H9 (cell line): ENCODE measurements at regions not wholly inside any gene's neighbourhood (a gene's known extent, or its start where the extent isn't known, plus 50 kb on each side); places are given as distances from the start of the nearest gene placed in this dataset.

Experiments used
- DNase-seq: peaks from one replicate; pipeline ENCODE4 v3.0.0-alpha.2; 2017
- H2AFZ ChIP-seq: one replicate; pipeline ENCODE4 v1.6.1; 2013; ENCODE audit warnings: mild to moderate bottlenecking, low read length, control low read depth, moderate library complexity
- H2AK5ac ChIP-seq: 2 replicates; pipeline ENCODE4 v1.6.1; 2013; ENCODE audit warnings: low read length, control low read depth, mixed read lengths; ENCODE audit not compliant: insufficient read length
- H2BK120ac ChIP-seq: one replicate; pipeline ENCODE4 v1.6.1; 2013; ENCODE audit warnings: low read depth, mild to moderate bottlenecking, low read length, control low read depth, inconsistent platforms; ENCODE audit not compliant: poor library complexity, severe bottlenecking
- H2BK12ac ChIP-seq: 2 replicates; pipeline ENCODE4 v1.6.1; 2013; ENCODE audit warnings: low read length, control low read depth, mixed read lengths, low read depth; ENCODE audit not compliant: insufficient read length
- H2BK15ac ChIP-seq: 2 replicates; pipeline ENCODE4 v1.6.1; 2013; ENCODE audit warnings: low read depth, low read length, control low read depth
- H2BK20ac ChIP-seq: one replicate; pipeline ENCODE4 v1.6.1; 2013; ENCODE audit warnings: low read depth, mild to moderate bottlenecking, low read length, control low read depth, inconsistent platforms; ENCODE audit not compliant: poor library complexity, severe bottlenecking
- H2BK5ac ChIP-seq: 2 replicates; pipeline ENCODE4 v1.6.1; 2013; ENCODE audit warnings: low read length, control low read depth, mixed read lengths; ENCODE audit not compliant: insufficient read length
- H3K14ac ChIP-seq: 2 replicates; pipeline ENCODE4 v1.6.1; 2013; ENCODE audit warnings: low read length, control low read depth; ENCODE audit not compliant: insufficient read depth
- H3K18ac ChIP-seq: 2 replicates; pipeline ENCODE4 v1.6.1; 2013; ENCODE audit warnings: low read depth, mild to moderate bottlenecking, mixed read lengths, low read length, control low read depth; ENCODE audit not compliant: insufficient read length
- H3K23ac ChIP-seq: 2 replicates; pipeline ENCODE4 v1.6.1; 2013; ENCODE audit warnings: low read length, control low read depth, mixed read lengths, low read depth; ENCODE audit not compliant: insufficient read length
- H3K23me2 ChIP-seq: 2 replicates; pipeline ENCODE4 v1.6.1; 2013; ENCODE audit warnings: low read depth, mild to moderate bottlenecking, mixed read lengths, low read length, control low read depth; ENCODE audit not compliant: insufficient read length, poor library complexity, severe bottlenecking
- H3K27ac ChIP-seq: 2 replicates; pipeline ENCODE4 v1.5.1; 2013; ENCODE audit warnings: low read length, control low read depth, mixed read lengths, low read depth; ENCODE audit not compliant: insufficient read length
- H3K27me3 ChIP-seq: 2 replicates; pipeline ENCODE4 v1.6.1; 2013; ENCODE audit warnings: low read length, control low read depth, inconsistent platforms; ENCODE audit not compliant: insufficient read depth
- H3K4ac ChIP-seq: 2 replicates; pipeline ENCODE4 v1.6.1; 2013; ENCODE audit warnings: low read depth, mild to moderate bottlenecking, control low read depth, inconsistent platforms, low read length, moderate library complexity
- H3K4me1 ChIP-seq: 2 replicates; pipeline ENCODE4 v1.6.1; 2013; ENCODE audit warnings: low read length, control low read depth, inconsistent platforms; ENCODE audit not compliant: insufficient read depth
- H3K4me2 ChIP-seq: 2 replicates; pipeline ENCODE4 v1.6.1; 2013; ENCODE audit warnings: low read length, control low read depth, mixed read lengths; ENCODE audit not compliant: insufficient read length, insufficient read depth
- H3K56ac ChIP-seq: 2 replicates; pipeline ENCODE4 v1.6.1; 2013; ENCODE audit warnings: low read depth, mild to moderate bottlenecking, mixed read lengths, low read length, control low read depth; ENCODE audit not compliant: insufficient read length
- H3K79me1 ChIP-seq: 2 replicates; pipeline ENCODE4 v1.6.1; 2013; ENCODE audit warnings: low read depth, mild to moderate bottlenecking, moderate library complexity, low read length, control low read depth, inconsistent platforms; ENCODE audit not compliant: insufficient read depth, poor library complexity, severe bottlenecking
- H3K79me2 ChIP-seq: 2 replicates; pipeline ENCODE4 v1.6.1; 2013; ENCODE audit warnings: low read length, control low read depth, inconsistent platforms; ENCODE audit not compliant: insufficient read depth
- H3K9ac ChIP-seq: 2 replicates; pipeline ENCODE4 v1.6.1; 2013; ENCODE audit warnings: low read length, control low read depth, mixed read lengths; ENCODE audit not compliant: insufficient read length; ENCODE audit errors: extremely low read depth
- H3K9me3 ChIP-seq: one replicate; pipeline ENCODE4 v1.6.1; 2013; ENCODE audit warnings: low read depth, low read length, inconsistent platforms; ENCODE audit not compliant: control insufficient read depth
- H3T11ph ChIP-seq: one replicate; pipeline ENCODE4 v1.6.1; 2013; ENCODE audit warnings: mild to moderate bottlenecking, low read length, control low read depth, inconsistent platforms
- H4K20me1 ChIP-seq: one replicate; pipeline ENCODE4 v1.6.1; 2013; ENCODE audit not compliant: control insufficient read depth, insufficient read length, insufficient read depth
- H4K5ac ChIP-seq: 2 replicates; pipeline ENCODE4 v1.6.1; 2013; ENCODE audit warnings: low read depth, mild to moderate bottlenecking, mixed read lengths, low read length, control low read depth; ENCODE audit not compliant: insufficient read length
- H4K8ac ChIP-seq: replicated peaks from 2 replicates; pipeline ENCODE4 v1.6.1; 2013; ENCODE audit warnings: low read length, control low read depth, mixed read lengths, low read depth; ENCODE audit not compliant: insufficient read length
- H4K91ac ChIP-seq: 2 replicates; pipeline ENCODE4 v1.6.1; 2013; ENCODE audit warnings: low read depth, mild to moderate bottlenecking, moderate library complexity, mixed read lengths, low read length, control low read depth; ENCODE audit not compliant: insufficient read length
- H3K27ac Mint-ChIP-seq, 3 experiments: 2 replicates in 2 of 3; 3 replicates in 1 of 3; pipeline ENCODE4 v1.8.0; 2020 to 2021; ENCODE audit warnings: mixed read lengths in 3 of 3, mild to moderate bottlenecking in 1 of 3, moderate library complexity in 1 of 3
- H3K27me3 Mint-ChIP-seq: 2 replicates; pipeline ENCODE4 v1.8.0; 2021; ENCODE audit warnings: low read depth, mild to moderate bottlenecking, moderate library complexity, mixed read lengths
- H3K36me3 Mint-ChIP-seq, 3 experiments: 2 replicates in 2 of 3; 3 replicates in 1 of 3; pipeline ENCODE4 v1.8.0; 2020 to 2021; ENCODE audit warnings: low read depth in 3 of 3, mixed read lengths in 3 of 3; ENCODE audit not compliant: insufficient read depth in 1 of 3
- H3K4me1 Mint-ChIP-seq, 2 experiments: 2 replicates each; pipeline ENCODE4 v1.8.0; 2020; ENCODE audit warnings: mixed read lengths in 2 of 2
- H3K4me3 Mint-ChIP-seq, 2 experiments: 2 replicates in 1 of 2; 3 replicates in 1 of 2; pipeline ENCODE4 v1.8.0; 2020 to 2021; ENCODE audit warnings: mild to moderate bottlenecking in 2 of 2, mixed read lengths in 2 of 2, moderate library complexity in 1 of 2
- H3K9me3 Mint-ChIP-seq, 2 experiments: 2 replicates in 1 of 2; 3 replicates in 1 of 2; pipeline ENCODE4 v1.8.0; 2020; ENCODE audit warnings: mild to moderate bottlenecking in 2 of 2, mixed read lengths in 2 of 2, moderate library complexity in 1 of 2
- WGBS: extraction: QIAGEN DNeasy Blood & Tissue Kit; methylation state at CpG from one replicate; pipeline ENCODE4 v1.1.7; 2013; ENCODE audit warnings: missing lambda C conversion rate, low lambda C conversion rate, mixed read lengths; ENCODE audit not compliant: insufficient read length; ENCODE audit errors: extremely low coverage; 5-methylcytosine and 5-hydroxymethylcytosine counted together
- TF ChIP-seq, protein P1 (sequence below): fragments of 200-600 bp; sonication (generic); conservative IDR thresholded peaks from 3 replicates; pipeline ENCODE4 v1.8.0; 2021; ENCODE audit warnings: antibody characterized with exemption, mild to moderate bottlenecking

DNA sequence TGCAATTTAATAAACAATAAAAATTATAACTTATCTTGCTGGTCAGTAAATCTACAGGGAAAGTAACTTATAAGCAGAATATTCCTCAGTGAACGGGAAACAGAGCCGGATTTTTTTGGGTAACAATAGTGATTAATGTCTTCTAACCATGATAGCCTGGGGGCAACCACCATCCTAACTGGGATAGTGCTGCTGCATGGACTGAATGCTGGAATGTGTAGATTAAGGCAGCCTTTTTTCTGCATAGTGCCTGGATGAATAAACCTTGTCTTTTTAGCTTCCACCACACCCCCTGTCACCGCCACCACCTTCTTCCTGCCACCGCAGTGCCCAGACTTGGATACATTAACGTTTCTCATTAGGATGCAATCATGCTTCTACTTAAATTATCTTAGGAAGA, 83.6 kb upstream of the LNX1 start:
- Histone ChIP-seq H3K18ac (no peak overlapping the region), H2BK5ac (no peak overlapping the region)

More for the DNA sequence above, 83.6 kb upstream of the LNX1 start:
- TF ChIP-seq, protein P1, sequence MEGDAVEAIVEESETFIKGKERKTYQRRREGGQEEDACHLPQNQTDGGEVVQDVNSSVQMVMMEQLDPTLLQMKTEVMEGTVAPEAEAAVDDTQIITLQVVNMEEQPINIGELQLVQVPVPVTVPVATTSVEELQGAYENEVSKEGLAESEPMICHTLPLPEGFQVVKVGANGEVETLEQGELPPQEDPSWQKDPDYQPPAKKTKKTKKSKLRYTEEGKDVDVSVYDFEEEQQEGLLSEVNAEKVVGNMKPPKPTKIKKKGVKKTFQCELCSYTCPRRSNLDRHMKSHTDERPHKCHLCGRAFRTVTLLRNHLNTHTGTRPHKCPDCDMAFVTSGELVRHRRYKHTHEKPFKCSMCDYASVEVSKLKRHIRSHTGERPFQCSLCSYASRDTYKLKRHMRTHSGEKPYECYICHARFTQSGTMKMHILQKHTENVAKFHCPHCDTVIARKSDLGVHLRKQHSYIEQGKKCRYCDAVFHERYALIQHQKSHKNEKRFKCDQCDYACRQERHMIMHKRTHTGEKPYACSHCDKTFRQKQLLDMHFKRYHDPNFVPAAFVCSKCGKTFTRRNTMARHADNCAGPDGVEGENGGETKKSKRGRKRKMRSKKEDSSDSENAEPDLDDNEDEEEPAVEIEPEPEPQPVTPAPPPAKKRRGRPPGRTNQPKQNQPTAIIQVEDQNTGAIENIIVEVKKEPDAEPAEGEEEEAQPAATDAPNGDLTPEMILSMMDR, result no peak
- Histone ChIP-seq H3K56ac (no peak overlapping the region), H3T11ph (no peak overlapping the region), H2AFZ (no peak overlapping the region), H3K9ac (no peak overlapping the region), H4K91ac (no peak overlapping the region), H2BK15ac (no peak overlapping the region), H3K23me2 (no peaks in the 10 kb centered on the region), H2BK12ac (no peak overlapping the region), H3K9me3 (no peaks in the 10 kb centered on the region), H3K79me1 (no peaks in the 10 kb centered on the region), H3K4me2 (no peak overlapping the region), H4K5ac (no peak overlapping the region), H3K27me3 (no peaks in the 10 kb centered on the region), H3K14ac (no peak overlapping the region), H4K20me1 (no peaks in the 10 kb centered on the region), H2BK120ac (no peak overlapping the region), H4K8ac (no peak overlapping the region), H3K4me1 (no peaks in the 10 kb centered on the region), H3K23ac (no peak overlapping the region), H3K79me2 (no peaks in the 10 kb centered on the region), H2BK20ac (no peak overlapping the region), H3K4ac (no peak overlapping the region), H2AK5ac (no peak overlapping the region), H3K27ac (no peak overlapping the region)
- Mint-ChIP-seq H3K27ac (no peak overlapping the region), H3K4me1 (peaks cover 0 to 3% of the 10 kb centered on the region in 2 experiments; a peak in 1 of 4 replicates), H3K4me3 (no peak overlapping the region), H3K36me3 (peaks cover 0 to 2% (median 0%) of the 10 kb centered on the region in 3 experiments; a peak in 2 of 7 replicates), H3K27me3 (peaks cover 2% of the 10 kb centered on the region; the same call in 1 of the 2 replicates), H3K9me3 (no peaks in the 10 kb centered on the region)
- WGBS, result no CpG with 5 or more reads among the region's 5 CpGs
- no peak for DNase-seq
